NT2/D1 (cell line): ENCODE measurements at regions not wholly inside any gene's neighbourhood (a gene's known extent, or its start where the extent isn't known, plus 50 kb on each side); places are given as distances from the start of the nearest gene placed in this dataset.

Experiments
- YY1 ChIP-seq: IDR thresholded peaks from 2 replicates; pipeline ENCODE4 v1.6.1; 2011; ENCODE audit not compliant: insufficient read length, insufficient read depth
- ZNF274 ChIP-seq: IDR thresholded peaks from 2 replicates; pipeline ENCODE4 v1.6.1; 2011; ENCODE audit warnings: mild to moderate bottlenecking, low read depth, low read length

DNA sequence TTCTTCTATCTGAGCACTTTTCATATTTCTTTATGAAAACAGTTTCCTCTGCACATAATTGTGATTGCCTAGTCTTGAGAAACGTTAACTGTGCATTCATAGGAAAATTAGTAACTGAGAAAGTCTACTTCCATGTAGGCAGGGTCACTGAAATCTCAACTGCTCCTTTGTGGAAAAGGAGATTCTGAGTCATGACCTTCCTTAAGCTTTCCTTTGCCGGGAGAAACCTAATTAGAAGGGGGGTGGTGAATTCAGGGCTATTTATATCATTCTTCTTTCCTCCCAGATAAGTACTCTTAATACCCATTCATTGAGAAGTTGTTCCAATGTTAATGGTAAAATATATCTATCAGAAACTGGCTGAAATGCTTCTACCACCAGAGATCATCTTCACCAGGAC is 751.0 kb upstream of the TMEM132C start:
- TF ChIP-seq YY1 (no peak), ZNF274 (no peak)
